ENCODE measurements at regions not wholly inside any gene's neighbourhood (a gene's known extent, or its start where the extent isn't known, plus 50 kb on each side); places are given as distances from the start of the nearest gene placed in this dataset.

DNA sequence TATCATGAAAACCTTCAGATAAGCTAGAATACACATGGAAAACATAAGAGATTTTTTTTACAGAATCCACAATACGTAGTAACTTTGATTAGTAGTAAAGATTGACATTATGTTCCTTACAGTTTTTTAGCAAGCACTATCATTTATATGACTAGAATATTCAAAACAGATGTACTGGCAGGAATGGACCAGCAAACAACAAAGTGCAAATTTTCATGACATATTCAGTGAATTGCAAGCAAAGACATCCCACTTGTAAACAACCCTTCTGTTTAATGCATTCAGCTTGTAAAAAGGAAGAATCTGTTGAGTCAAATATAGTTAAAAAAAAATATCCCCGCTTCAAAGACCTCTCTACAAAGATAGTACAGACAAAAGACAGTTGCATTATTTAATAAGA lies 403.7 kb upstream of the TRAM1L1 start:
- no peak for TF ChIP-seq POLR2A (IDR thresholded peaks at IDR 0.05; ENCODE audit: low read depth, low read length)
- no peak for TF ChIP-seq POLR2AphosphoS5 (IDR thresholded peaks at IDR 0.05; ENCODE audit: low read depth, low read length)
